ENCODE measurements at regions not wholly inside any gene's neighbourhood (a gene's known extent, or its start where the extent isn't known, plus 50 kb on each side); places are given as distances from the start of the nearest gene placed in this dataset.

- BruUV-seq (replicated peaks): no TSS peak
- TF ChIP-seq GATA2 (IDR thresholded peaks at IDR 0.05; ENCODE audit: insufficient read depth, insufficient read length, low read depth, low read length) (no peak), MAX (IDR thresholded peaks at IDR 0.05; ENCODE audit: insufficient read depth, insufficient read length) (no peak), MYC (IDR thresholded peaks at IDR 0.05; ENCODE audit: low read depth, low read length) (no peak), EZH2 (IDR thresholded peaks at IDR 0.05; ENCODE audit: borderline replicate concordance, low read depth, low read length, severe bottlenecking) (no peak), POLR2AphosphoS5 (IDR thresholded peaks at IDR 0.05; ENCODE audit: insufficient read depth, low read depth, low read length) (no peak), CTCF (IDR thresholded peaks at IDR 0.05; ENCODE audit: extremely low read depth in 1 of 2, insufficient read depth in 1 of 2, low read depth in 1 of 2, low read length in 2 of 2) (no peak), FOS (IDR thresholded peaks at IDR 0.05; ENCODE audit: borderline replicate concordance, insufficient read depth, low read length) (no peak), POLR2A (IDR thresholded peaks at IDR 0.05; ENCODE audit: low read depth, low read length) (no peak), JUN (IDR thresholded peaks at IDR 0.05; ENCODE audit: borderline replicate concordance, insufficient read depth, insufficient read length, low read depth) (no peak)
- no peak overlapping the region for H3K4me2 ChIP-seq (ENCODE audit: insufficient read depth, low read length)
- no peak for FAIRE-seq
- H3K79me2 ChIP-seq (ENCODE audit: control insufficient read depth, insufficient read depth, low read length): no peaks in the 10 kb centered on the region
- H3K4me3 ChIP-seq (replicated peaks in 1 of 3; ENCODE audit: insufficient read depth in 1 of 3, low read depth in 1 of 3, low read length in 3 of 3): no peak overlapping the region
- POLR2A ChIA-PET: no interaction called here
- no peak for DNase-seq (ENCODE audit: low read depth, low spot score)
- CTCF ChIA-PET: no interaction called here
- no peak overlapping the region for H3K27ac ChIP-seq (ENCODE audit: insufficient read depth, low read depth, low read length)
- H3K27me3 ChIP-seq (ENCODE audit: control insufficient read depth in 2 of 2, insufficient read depth in 2 of 2, low read length in 2 of 2): no peaks in the 10 kb centered on the region
- no peak overlapping the region for H3K9ac ChIP-seq (replicated peaks; ENCODE audit: extremely low read depth, insufficient read depth, low read length)
- no peaks in the 10 kb centered on the region for H4K20me1 ChIP-seq (replicated peaks; ENCODE audit: control insufficient read depth, extremely low read depth, insufficient read depth, low read length)
- intact Hi-C loops (cut with micrococcal nuclease) (no loop called here), dilution Hi-C loops (cut with MboI; ENCODE audit: extremely low pct_ligation_motif_present, low sequenced_read_pairs) (no loop called here)
- no peak overlapping the region for H2AFZ ChIP-seq (ENCODE audit: low read depth, low read length)
- no peaks in the 10 kb centered on the region for H3K4me1 ChIP-seq (ENCODE audit: control insufficient read depth, extremely low read depth, insufficient read depth, low read length)
- H3K9me1 ChIP-seq (replicated peaks; ENCODE audit: control insufficient read depth, extremely low read depth, insufficient read depth, low read length): no peaks in the 10 kb centered on the region
- no peaks in the 10 kb centered on the region for H3K9me3 ChIP-seq (replicated peaks; ENCODE audit: control insufficient read depth, insufficient read depth, low read length)
- H3K36me3 ChIP-seq (ENCODE audit: control insufficient read depth in 2 of 2, extremely low read depth in 1 of 2, insufficient read depth in 2 of 2, low read length in 2 of 2): no peaks in the 10 kb centered on the region
These were observed 923.2 kb downstream of the NLGN4X start for GRCh38 chrX:5305452-5305851.
